Prostate gland (tissue), 2 donors: ENCODE measurements at regions not wholly inside any gene's neighbourhood (a gene's known extent, or its start where the extent isn't known, plus 50 kb on each side); places are given as distances from the start of the nearest gene placed in this dataset.

Experiments used
- POLR2A ChIP-seq: fragments of 450-650 bp; IDR thresholded peaks from one replicate; pipeline ENCODE4 v1.6.1; 2016; ENCODE audit warnings: antibody characterized with exemption, mild to moderate bottlenecking
- POLR2AphosphoS5 ChIP-seq: sonication (generic); formaldehyde crosslinking; IDR thresholded peaks from one replicate; pipeline ENCODE4 v1.6.1; 2017; ENCODE audit warnings: antibody characterized with exemption
- TF ChIP-seq, protein P1 (sequence below), 4 experiments: fragments of 200-600 bp in 2 of 4; fragments of 450-650 bp in 2 of 4; sonication (generic) in 2 of 4; IDR thresholded peaks; 1 replicate in 3 of 4; 2 replicates in 1 of 4; pipeline ENCODE4 v1.5.1; 2016 to 2019; ENCODE audit warnings: antibody characterized with exemption in 4 of 4, mild to moderate bottlenecking in 2 of 4, moderate library complexity in 2 of 4

- TF ChIP-seq, protein P1, sequence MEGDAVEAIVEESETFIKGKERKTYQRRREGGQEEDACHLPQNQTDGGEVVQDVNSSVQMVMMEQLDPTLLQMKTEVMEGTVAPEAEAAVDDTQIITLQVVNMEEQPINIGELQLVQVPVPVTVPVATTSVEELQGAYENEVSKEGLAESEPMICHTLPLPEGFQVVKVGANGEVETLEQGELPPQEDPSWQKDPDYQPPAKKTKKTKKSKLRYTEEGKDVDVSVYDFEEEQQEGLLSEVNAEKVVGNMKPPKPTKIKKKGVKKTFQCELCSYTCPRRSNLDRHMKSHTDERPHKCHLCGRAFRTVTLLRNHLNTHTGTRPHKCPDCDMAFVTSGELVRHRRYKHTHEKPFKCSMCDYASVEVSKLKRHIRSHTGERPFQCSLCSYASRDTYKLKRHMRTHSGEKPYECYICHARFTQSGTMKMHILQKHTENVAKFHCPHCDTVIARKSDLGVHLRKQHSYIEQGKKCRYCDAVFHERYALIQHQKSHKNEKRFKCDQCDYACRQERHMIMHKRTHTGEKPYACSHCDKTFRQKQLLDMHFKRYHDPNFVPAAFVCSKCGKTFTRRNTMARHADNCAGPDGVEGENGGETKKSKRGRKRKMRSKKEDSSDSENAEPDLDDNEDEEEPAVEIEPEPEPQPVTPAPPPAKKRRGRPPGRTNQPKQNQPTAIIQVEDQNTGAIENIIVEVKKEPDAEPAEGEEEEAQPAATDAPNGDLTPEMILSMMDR (IDR thresholded peaks at IDR 0.05), result no peak
- TF ChIP-seq POLR2AphosphoS5 (no peak), POLR2A (no peak)
Observed at GRCh38 chr4:124589786-124590185, 122.7 kb downstream of the ANKRD50 start.
